ENCODE measurements at regions not wholly inside any gene's neighbourhood (a gene's known extent, or its start where the extent isn't known, plus 50 kb on each side); places are given as distances from the start of the nearest gene placed in this dataset.

- TF ChIP-seq EZH2 (optimal IDR thresholded peaks at IDR 0.05; ENCODE audit: low read depth, low read length) = no peak
- TF ChIP-seq CTCF (IDR thresholded peaks at IDR 0.05; ENCODE audit: low read length) = no peak
Measured at GRCh38 chr2:65731476-65731875, 299.1 kb upstream of the SPRED2 start.
